IPS-18a (cell line): ENCODE measurements at regions not wholly inside any gene's neighbourhood (a gene's known extent, or its start where the extent isn't known, plus 50 kb on each side); places are given as distances from the start of the nearest gene placed in this dataset.

Source experiments
- H3K27ac ChIP-seq: one replicate; pipeline ENCODE4 v1.5.1; 2013; ENCODE audit warnings: low read length
- H3K27me3 ChIP-seq: one replicate; pipeline ENCODE4 v1.6.1; 2013; ENCODE audit warnings: mild to moderate bottlenecking, low read length; ENCODE audit not compliant: control insufficient read depth, insufficient read depth
- H3K36me3 ChIP-seq: one replicate; pipeline ENCODE4 v1.6.1; 2013; ENCODE audit warnings: low read depth, low read length; ENCODE audit not compliant: control insufficient read depth
- H3K4me1 ChIP-seq: one replicate; pipeline ENCODE4 v1.6.1; 2013; ENCODE audit warnings: low read depth, low read length; ENCODE audit not compliant: control insufficient read depth
- H3K4me3 ChIP-seq: one replicate; pipeline ENCODE4 v1.5.1; 2013; ENCODE audit warnings: low read length
- H3K9ac ChIP-seq: one replicate; pipeline ENCODE4 v1.6.1; 2013; ENCODE audit warnings: mild to moderate bottlenecking, low read length, moderate library complexity
- H3K9me3 ChIP-seq: one replicate; pipeline ENCODE4 v1.6.1; 2013; ENCODE audit warnings: low read depth, low read length; ENCODE audit not compliant: control insufficient read depth

DNA sequence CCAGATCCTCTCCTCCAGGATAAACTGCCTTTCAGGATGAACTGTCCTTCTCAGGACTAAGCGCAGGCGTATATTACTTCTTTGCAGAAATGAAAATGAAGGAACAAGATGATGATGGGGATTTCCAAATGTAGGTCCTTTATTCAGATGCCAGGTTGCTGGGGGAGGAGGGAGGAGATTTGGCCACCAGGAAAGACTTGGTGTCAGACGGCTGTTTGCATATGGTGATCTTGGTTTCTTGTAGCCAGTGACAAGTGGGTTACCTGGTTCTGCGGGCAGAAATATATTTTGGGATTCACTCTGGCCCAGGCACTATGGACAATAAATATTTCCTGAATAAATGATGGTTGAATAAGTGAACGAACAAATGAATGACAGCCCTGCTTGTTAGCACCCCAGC is 243.4 kb downstream of the MIAT start:
- peaks cover 21% of the 10 kb centered on the region for H3K27me3 ChIP-seq
- peaks cover 26% of the 10 kb centered on the region for H3K4me1 ChIP-seq
- no peaks in the 10 kb centered on the region for H3K36me3 ChIP-seq
- no peak overlapping the region for H3K4me3 ChIP-seq
- H3K9me3 ChIP-seq: no peaks in the 10 kb centered on the region
- no peak overlapping the region for H3K27ac ChIP-seq
- H3K9ac ChIP-seq: no peak overlapping the region

DNA sequence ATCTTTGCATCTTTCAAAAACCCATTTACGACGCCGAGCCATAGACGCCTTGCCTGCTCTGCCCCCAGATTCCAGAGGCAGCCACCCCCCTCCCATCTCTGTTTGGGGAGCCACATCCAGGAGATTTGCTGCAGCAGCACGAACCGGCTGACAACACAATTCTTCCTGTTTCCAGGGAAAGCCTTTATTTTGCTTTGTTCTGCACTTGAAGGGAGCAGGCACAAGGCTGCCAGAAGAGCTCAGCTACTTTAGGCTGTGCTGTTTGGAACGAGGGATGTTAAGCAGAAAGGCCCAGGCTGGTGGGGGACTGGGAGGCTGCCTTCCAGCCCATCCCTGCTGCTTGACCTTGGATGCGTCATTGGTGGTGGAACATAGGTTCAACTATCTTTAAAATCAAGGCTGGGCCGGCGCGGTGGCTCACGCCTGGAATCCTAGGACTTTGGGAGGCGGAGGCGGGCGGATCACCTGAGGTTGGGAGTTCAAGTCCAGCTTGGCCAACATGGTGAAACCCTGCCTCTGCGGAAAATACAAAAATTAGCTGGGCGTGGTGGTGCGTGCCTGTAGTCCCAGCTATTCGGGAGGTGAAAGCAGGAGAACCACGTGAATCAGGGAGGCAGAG is 243.9 kb downstream of the MIAT start:
- Histone ChIP-seq H3K27ac (no peak overlapping the region), H3K27me3 (peaks cover 21% of the 10 kb centered on the region), H3K9ac (no peak overlapping the region)

DNA sequence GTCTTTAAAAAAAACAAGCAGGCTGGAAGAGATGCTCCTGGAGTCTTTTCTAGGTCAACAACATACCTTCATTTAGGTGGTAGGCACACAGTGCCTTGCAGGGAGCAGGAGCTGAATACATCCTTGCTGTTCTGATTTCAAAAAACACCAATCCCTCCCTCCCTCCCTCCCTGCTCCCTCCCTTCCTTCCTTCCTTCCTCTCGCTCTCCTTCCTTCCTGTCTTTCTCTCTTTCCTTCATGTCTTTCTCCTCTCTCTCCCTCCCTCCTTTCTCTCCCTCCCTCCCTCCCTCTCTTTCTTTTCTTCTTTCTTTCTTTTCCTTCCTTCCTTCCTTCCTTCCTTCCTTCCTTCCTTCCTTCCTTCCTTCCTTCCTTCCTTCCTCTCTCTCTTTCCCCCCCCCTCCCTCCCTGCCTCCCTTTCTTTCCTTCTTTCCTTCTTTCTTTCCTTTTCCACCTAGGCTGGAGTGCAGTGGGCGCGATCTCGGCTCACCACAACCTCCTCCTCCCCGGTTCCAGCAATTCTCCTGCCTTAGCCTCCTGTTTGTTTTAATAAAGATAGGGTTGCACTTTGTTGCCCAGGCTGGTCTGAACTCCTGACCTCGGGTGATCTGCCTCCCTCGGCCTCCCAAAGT is 245.1 kb downstream of the MIAT start:
- Histone ChIP-seq H3K27me3 (peaks cover 21% of the 10 kb centered on the region), H3K36me3 (no peaks in the 10 kb centered on the region)

More for the DNA sequence above, 243.9 kb downstream of the MIAT start:
- Histone ChIP-seq H3K36me3 (no peaks in the 10 kb centered on the region), H3K9me3 (no peaks in the 10 kb centered on the region), H3K4me1 (peaks cover 26% of the 10 kb centered on the region), H3K4me3 (no peak overlapping the region)

DNA sequence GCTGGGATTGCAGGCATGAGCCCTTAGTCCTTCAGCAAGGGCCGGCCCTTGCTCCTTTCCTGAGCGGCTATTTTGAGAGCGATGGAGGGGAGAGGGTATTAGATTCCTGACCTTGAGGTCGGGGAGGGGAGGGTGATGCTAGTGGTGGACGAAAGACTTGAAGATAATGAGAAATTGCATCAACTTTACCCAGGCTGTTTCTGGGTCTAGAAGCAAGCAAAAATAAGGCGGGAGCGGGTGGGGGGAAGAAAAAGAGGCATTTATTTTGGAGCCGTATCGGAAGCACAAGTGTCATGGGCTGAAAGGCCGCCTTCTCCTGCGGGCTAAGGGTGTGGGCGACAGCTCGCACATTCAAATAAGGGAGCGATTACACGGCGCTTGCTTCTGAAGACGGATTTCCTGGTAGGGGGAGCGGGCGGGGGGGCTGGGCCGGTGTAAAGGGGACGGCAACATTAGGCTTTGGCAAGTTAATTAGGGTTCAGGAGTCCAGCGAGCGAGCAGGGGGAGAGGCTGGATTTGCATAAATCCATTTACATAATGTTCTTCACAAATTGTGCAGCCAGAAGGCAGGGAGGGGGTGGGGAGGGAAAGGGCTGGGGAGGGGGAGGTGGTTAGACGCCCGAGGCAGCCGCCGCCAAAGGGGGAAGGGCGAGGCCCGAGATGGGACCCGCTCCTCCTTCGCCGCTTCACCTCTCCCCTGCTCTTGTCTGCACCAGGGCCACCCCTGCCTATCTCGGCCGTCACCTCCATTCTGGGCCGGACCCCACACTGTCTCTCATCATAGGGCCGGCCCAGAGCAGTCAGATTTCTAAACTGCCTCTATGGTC is 245.9 kb downstream of the MIAT start:
- no peaks in the 10 kb centered on the region for H3K9me3 ChIP-seq
- peak overlapping the region; percentile 15 for H3K9ac ChIP-seq
- peak overlapping the region; percentile 51 for H3K4me3 ChIP-seq
- peaks cover 26% of the 10 kb centered on the region for H3K4me1 ChIP-seq
- no peak overlapping the region for H3K27ac ChIP-seq
- H3K36me3 ChIP-seq: no peaks in the 10 kb centered on the region
- H3K27me3 ChIP-seq: peaks cover 21% of the 10 kb centered on the region

More for the DNA sequence above, 245.1 kb downstream of the MIAT start:
- H3K4me1 ChIP-seq: peaks cover 26% of the 10 kb centered on the region
- no peak overlapping the region for H3K27ac ChIP-seq
- H3K9ac ChIP-seq: peak overlapping the region; percentile 15
- peak overlapping the region; percentile 51 for H3K4me3 ChIP-seq
- H3K9me3 ChIP-seq: no peaks in the 10 kb centered on the region

DNA sequence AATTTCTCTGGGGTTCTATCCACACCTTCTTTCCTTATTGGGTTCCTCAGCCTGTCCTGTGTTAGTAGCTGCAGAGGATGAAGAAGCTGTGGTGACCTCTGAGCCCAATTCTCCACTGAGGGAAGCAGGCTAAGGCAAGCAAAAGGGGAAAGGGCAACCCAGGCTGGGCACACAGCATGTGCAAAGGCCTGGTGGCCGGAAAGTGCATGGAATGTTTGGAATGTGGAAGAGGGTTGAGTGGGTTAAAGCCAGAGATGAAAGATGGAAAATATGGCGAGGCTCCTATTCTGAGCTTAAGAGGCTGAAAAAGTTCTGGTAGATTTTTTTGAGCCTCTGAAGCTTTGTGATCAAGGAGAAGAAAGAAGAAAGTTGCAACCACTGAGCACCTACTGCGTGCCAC is 247.1 kb downstream of the MIAT start:
- H3K4me1 ChIP-seq: peaks cover 26% of the 10 kb centered on the region
- no peak overlapping the region for H3K4me3 ChIP-seq
- no peaks in the 10 kb centered on the region for H3K9me3 ChIP-seq
- H3K27me3 ChIP-seq: peaks cover 21% of the 10 kb centered on the region
- H3K27ac ChIP-seq: no peak overlapping the region
- H3K9ac ChIP-seq: no peak overlapping the region
- no peaks in the 10 kb centered on the region for H3K36me3 ChIP-seq

DNA sequence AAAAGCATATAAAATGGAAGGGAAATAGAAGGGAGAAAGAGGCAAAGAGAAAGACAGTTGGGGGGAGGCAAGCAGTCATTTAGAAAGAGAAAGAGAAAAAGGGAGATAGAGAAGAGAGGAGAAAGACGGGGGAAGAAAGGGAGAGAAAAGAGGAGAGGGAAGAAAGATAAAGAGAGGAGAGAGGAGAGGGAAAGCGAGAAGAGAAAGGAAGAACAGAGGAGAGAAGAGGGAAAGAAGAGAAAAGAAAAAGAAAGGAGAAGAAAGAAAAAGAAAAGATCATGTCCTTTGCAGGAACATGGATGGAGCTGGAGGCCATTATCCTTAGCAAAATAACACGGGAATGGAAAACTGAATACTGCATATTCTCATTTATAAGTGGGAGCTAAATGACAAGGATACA is 247.7 kb downstream of the MIAT start:
- no peak overlapping the region for H3K4me3 ChIP-seq
- H3K4me1 ChIP-seq: peaks cover 26% of the 10 kb centered on the region
- no peak overlapping the region for H3K27ac ChIP-seq
- no peak overlapping the region for H3K9ac ChIP-seq
- H3K27me3 ChIP-seq: peaks cover 21% of the 10 kb centered on the region
- H3K36me3 ChIP-seq: no peaks in the 10 kb centered on the region
- H3K9me3 ChIP-seq: no peaks in the 10 kb centered on the region

DNA sequence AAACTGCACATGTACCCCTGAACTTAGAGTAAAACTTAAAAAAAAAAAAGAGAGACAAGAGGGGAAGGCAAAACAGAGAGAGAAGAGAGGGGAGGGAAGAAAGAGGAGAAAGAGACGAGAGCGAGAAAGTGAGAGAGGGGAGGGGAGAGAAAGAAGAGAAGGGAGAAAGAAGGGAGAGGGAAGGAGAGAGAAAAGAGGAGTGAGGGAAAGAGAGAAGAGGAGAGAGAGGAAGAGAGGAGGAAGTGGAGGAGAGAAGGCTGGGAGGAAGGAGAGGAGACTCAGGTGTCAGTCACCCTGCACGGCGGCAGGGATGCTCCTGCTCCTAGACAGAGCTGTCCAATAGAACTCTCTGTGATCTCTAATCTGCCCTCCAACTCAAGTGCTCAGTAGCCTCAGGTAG is 248.3 kb downstream of the MIAT start:
- Histone ChIP-seq H3K27me3 (peaks cover 22% of the 10 kb centered on the region), H3K9ac (no peak overlapping the region), H3K4me1 (peaks cover 30% of the 10 kb centered on the region), H3K9me3 (no peaks in the 10 kb centered on the region), H3K36me3 (no peaks in the 10 kb centered on the region), H3K27ac (no peak overlapping the region), H3K4me3 (no peak overlapping the region)

DNA sequence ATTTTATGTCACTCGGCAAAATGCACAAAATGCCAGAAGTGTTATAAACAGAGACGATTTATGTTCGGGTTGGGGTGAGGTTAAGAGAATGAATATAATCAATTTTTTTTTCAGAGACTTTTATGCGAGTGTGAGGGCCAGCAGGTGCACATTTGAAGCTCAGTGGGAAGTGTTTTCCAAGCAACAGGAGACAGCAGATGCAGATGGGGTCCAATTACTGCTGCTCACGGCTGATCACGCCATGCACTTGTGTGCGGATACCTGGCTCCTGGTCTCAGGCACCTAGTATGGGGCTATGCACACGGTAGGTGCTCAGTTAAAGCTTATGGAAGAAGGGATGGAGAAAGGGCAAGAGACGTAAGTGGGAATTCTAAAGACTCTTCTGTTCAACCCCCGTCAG is 249.1 kb downstream of the MIAT start:
- no peak overlapping the region for H3K27ac ChIP-seq

DNA sequence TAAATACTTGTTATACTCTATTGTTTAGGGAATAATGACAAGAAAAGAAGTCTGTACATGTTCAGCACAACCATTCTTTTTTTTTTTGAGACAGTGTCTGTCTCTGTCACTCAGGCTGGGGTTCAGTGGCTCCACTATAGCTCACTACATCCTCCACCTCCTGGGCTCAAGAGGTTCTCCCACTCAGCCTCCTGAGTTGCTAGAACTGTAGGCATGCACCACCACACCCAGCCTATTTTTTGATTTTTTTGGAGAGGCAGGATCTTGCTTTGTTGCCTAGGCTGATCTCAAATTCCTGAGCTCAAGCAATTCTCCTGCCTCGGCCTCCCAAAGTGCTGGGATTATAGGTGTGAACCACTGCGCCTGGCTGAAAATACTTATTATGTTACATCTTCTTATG is 250.0 kb downstream of the MIAT start:
- Histone ChIP-seq H3K4me1 (peaks cover 30% of the 10 kb centered on the region), H3K9me3 (no peaks in the 10 kb centered on the region), H3K36me3 (no peaks in the 10 kb centered on the region), H3K9ac (no peak overlapping the region), H3K4me3 (no peak overlapping the region), H3K27ac (no peak overlapping the region), H3K27me3 (peaks cover 30% of the 10 kb centered on the region)

More for the DNA sequence above, 249.1 kb downstream of the MIAT start:
- Histone ChIP-seq H3K4me1 (peaks cover 30% of the 10 kb centered on the region), H3K9me3 (no peaks in the 10 kb centered on the region), H3K36me3 (no peaks in the 10 kb centered on the region), H3K4me3 (no peak overlapping the region), H3K27me3 (peaks cover 30% of the 10 kb centered on the region), H3K9ac (no peak overlapping the region)

DNA sequence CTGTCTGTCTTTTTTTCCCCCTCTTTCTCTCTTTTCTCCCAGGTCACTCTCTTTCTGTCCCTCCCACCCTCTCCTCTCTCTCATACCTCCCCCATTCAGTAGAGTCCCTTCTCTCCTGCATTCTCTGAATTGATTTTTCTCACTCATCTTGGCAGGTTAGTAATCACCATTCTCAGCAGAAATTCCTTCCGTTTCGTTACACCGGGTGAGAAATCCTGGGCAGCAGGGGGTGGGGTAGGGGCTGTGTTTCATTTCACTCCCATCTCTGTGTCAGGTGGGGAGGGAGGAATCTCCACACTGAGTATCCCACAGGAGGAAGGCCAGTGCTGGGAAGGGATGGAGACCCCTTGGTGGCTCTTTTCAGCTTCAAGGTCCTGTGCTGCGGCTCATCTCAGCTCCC is 253.5 kb downstream of the MIAT start:
- peaks cover 11% of the 10 kb centered on the region for H3K4me1 ChIP-seq
- no peaks in the 10 kb centered on the region for H3K36me3 ChIP-seq
- no peaks in the 10 kb centered on the region for H3K9me3 ChIP-seq
- peaks cover 9% of the 10 kb centered on the region for H3K27me3 ChIP-seq
- H3K9ac ChIP-seq: no peak overlapping the region
- H3K27ac ChIP-seq: no peak overlapping the region
- no peak overlapping the region for H3K4me3 ChIP-seq

DNA sequence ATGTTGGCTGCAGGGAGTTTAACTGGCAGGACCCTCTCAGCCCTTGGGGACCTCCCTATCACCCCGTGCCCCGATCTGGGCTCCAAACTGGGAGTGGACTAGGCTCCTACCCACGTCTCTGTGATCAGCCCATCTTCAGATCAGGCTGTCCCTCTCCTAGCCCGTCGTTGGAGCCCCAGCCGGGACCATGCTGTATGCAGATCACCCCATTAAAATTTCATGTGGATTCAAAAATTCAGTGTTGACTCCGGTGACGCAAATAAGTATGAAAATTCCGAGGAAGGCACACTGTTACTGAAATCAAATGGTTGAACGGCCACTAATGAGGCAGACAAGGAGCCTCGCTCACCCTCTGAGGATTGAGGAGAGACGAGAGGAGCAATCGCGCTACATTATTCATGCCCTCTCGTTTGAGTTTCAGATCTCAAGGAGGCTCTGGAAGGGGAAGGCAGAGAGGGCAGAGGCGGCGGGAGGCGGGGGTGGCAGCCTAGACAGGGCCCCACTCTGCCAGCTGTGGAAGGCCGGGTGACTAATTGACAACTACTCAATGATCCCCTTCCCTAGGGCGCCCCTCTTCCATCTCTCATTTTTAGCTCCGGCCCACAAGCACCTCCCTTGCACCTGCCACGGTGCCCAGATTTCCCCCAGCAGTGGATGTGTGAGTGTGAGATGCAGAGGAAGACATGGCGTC is 255.4 kb downstream of the MIAT start:
- Histone ChIP-seq H3K4me1 (peaks cover 11% of the 10 kb centered on the region), H3K27me3 (peaks cover 9% of the 10 kb centered on the region), H3K36me3 (no peaks in the 10 kb centered on the region), H3K4me3 (no peak overlapping the region), H3K9ac (no peak overlapping the region), H3K9me3 (no peaks in the 10 kb centered on the region), H3K27ac (no peak overlapping the region)
